ENCODE measurements at regions not wholly inside any gene's neighbourhood (a gene's known extent, or its start where the extent isn't known, plus 50 kb on each side); places are given as distances from the start of the nearest gene placed in this dataset.
"Not testable (repeated sequence)": the region's sequence is repeated elsewhere in the genome, so short reads cannot be mapped to it uniquely, and the experiment has no call there.

DNA sequence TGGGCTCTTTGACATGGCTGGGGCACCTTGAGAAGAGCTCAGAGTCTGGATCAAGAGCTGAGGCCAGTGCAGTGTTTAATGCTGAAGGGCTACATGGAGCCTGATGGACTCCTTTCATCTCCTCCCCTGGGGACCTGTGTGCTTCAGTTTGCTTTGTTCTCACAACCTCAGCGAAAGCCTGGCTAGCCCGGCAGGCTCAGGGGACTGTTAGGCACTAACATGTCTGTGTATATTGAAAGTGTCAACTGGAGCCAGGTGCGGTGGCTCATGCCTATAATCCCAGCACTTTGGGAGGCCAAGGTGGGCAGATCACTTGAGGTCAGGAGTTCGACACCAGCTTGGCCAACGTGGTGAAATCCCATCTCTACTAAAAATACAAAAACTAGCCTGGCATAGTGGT, 194.5 kb downstream of the C1orf94 start:
- DNase-seq, result not testable (repeated sequence)

DNA sequence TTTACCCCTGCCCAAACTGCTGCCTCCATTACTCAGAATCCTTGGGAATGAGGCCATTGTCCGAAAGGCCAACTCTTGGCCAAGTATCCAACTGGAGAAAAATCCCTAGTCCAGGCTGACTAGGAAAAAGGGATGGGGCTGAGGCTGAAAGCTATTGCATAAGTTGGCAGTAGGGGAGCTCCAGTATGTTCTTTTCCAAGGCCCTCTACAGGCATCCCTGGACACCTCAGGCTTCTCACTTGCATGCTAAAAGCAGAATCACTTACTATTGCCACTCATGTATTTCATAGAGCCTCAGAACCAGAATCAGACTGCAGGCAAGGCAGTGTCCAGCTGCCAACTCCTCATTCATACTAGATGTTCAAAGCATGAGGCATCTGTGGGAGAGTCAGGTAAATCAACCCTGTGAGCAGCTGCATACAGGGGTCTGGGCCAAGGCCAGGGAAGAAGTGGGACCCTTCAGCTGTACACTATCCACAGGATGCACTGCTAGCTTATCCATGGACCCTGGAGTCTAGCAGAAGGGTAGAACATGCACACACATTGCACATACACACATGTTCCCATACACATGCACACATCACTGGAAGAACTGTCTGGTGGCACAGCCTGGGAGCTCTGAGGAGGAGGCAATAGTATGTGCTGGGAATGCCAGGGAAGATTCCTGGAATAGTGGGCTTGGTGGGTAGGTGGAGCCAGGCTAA, 195.3 kb downstream of the C1orf94 start:
- DNase-seq, result no peak

- no peak for DNase-seq
Observed at GRCh38 chr1:34372891-34373290, 196.2 kb downstream of the C1orf94 start.

- DNase-seq, result no peak
Observed at GRCh38 chr1:34373912-34374311, 197.2 kb downstream of the C1orf94 start.

- no peak for DNase-seq
Observed at GRCh38 chr1:34376531-34376930, 199.8 kb downstream of the C1orf94 start.

GRCh38 chr1:34378968-34379856, 202.5 kb downstream of the C1orf94 start:
- DNase-seq, result no peak

GRCh38 chr1:34379911-34380310, 203.2 kb downstream of the C1orf94 start:
- no peak for DNase-seq

DNA sequence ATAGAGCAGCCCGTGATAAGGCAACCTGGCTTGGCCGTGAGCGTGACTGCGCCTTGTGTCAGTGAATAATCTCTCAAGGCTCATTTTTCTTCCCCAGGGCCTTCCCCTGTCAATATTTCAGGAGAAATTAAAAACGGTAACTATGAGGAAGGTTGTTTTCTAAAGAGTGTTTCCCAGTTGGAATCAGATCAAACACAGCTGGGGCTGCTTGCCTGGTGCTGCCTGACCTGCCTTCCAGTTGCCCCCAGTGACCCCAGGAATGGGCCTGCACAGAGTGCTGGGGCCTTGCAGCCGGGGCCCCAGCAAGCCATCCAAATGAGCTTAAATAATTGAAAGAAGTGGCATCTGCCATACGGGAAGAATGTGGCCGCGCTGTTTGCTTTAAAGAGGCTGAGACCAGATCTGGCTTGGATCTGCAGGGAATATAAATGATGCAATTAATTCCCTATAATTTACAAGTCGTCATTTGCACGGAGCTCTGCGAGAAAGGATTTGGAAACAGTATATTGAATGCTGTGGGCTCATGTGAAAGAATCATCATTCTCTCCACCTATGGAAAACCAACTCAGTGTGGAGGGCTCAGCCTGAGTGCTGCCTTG, 203.9 kb downstream of the C1orf94 start:
- DNase-seq, result no peak

GRCh38 chr1:34389974-34390373, 213.3 kb downstream of the C1orf94 start:
- DNase-seq, result no peak

DNA sequence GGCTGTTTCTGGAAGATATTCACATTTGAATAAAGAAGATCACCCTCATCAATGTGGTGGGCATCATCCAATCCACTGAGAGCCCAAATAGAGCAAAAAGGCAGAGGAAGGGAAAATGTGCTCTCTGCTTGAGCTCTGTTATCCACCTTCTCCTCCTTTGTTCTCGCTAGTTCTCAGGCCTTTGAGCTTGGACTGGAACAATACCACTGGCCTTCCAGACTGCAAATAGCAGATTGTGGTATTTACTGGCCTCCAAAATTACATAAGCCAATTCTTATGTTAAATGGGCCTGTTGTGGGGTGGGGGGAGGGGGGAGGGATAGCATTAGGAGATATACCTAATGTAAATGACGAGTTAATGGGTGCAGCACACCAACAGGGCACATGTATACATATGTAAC, 219.3 kb downstream of the C1orf94 start:
- DNase-seq, result no peak

- no peak for DNase-seq
Observed at GRCh38 chr1:34398241-34398915, 221.7 kb downstream of the C1orf94 start.

- no peak for DNase-seq
Observed at GRCh38 chr1:34398916-34399275, 222.2 kb downstream of the C1orf94 start.

- DNase-seq, result no peak
Observed at GRCh38 chr1:34400675-34401074, 224.0 kb downstream of the C1orf94 start.

GRCh38 chr1:34403156-34403555, 226.4 kb downstream of the C1orf94 start:
- no peak for DNase-seq

DNA sequence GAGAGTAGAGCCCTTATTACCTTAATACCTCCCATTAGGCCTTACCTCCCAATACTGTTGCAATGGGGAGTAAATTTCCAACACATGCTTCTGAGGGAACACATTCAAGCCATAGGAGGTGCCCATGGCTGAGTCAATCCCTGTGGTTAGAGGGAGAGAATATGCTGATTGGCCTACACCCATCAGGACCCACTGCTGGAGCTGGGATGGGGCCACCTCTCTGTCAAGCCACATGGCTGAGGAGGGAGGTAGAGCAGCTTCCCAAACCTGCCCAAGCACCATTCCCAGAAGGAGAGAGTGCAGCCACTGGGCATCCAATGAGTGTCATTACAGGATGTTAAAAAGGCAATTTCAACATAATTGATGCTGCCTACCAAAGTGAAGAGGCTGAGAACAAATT, 228.1 kb downstream of the C1orf94 start:
- DNase-seq, result no peak

- no peak for DNase-seq
Observed at GRCh38 chr1:34405266-34405959, 228.7 kb downstream of the C1orf94 start.

- no peak for DNase-seq
Observed at GRCh38 chr1:34406377-34406776, 229.7 kb downstream of the C1orf94 start.

DNA sequence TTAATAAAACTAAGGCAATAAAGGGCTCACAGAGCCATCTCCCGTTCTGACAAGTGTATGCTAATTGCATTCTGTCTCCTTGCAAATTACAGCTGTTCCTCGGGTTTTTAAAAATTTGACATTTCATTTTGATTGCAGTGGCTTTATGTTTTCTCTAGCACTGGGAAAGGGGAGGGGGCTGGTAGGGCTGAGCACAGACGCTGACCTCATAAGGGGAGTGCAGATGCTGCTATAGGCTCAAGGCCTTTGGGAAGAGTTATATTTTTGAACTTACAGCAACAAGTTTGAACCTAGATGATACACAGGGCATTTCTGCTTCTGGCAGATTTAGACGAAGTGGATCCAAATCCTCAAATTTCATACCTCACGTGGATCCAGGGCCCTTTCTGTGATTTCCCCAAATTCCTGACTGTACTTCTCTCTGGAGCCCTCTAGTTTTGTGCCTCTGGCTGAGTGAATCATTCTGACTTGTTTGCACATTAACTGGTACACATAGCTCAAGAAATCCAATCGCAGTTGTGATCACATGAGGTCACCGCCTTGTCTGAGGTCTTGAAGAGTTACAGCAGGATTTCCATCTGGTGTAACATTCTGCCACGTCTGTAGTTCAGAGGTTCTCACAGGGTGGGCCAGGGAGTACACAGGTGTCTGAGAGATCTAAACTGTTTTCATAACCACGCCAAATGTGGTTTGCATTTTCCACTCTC, 230.3 kb downstream of the C1orf94 start:
- no peak for DNase-seq

GRCh38 chr1:34408011-34408410, 231.3 kb downstream of the C1orf94 start:
- DNase-seq, result no peak

GRCh38 chr1:34409689-34410229, 233.1 kb downstream of the C1orf94 start:
- DNase-seq, result no peak

GRCh38 chr1:34412598-34413370, 236.1 kb downstream of the C1orf94 start:
- no peak for DNase-seq

Data from stimulated activated CD4-positive, alpha-beta T cell treated with anti-CD3 and anti-CD28 coated beads, Interleukin-12 subunit alpha, Interleukin-12 subunit beta, amount 100 ng/mL, for 4 hours (primary cell).